ENCODE measurements at regions not wholly inside any gene's neighbourhood (a gene's known extent, or its start where the extent isn't known, plus 50 kb on each side); places are given as distances from the start of the nearest gene placed in this dataset.
A peak's percentile ranks its signal among the peaks of the same experiment; 100 is the strongest.

DNA sequence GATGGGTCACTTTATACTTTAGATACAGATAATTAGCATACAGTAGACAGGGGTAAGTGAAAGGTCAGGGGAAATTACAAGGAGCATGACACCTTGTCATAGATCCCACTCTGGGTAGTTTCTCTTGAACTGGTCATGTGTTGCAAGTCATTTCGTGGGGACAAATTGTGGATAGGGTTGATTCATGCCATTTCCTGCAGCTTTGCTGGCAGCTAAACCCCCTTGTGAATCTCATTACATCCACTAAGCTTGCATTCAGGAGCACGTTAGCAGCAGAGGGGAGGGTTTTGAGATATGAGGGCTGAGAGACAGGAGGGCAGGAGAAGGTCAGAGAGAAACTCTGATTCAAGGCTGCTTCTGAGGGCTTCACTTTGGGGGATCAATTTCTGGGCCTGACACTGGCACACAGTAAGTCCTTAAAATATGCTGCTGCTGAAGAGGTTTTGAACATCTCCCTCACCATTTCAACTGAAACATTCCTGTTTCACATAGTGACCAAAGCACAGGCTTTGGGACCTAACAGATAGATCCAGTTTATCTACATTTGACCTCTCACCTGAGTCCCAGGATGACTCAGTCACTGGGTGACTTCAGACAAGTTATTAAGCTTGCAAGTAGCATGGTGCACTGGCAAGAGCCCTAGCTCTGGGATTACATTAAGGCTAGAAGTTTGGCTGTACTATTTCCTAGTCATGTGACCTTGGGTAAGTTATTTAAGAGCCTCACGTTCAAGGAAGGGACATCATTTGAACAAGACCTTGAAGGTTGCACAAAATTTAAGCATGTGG is 206.0 kb upstream of the USP24 start:
- no peaks in the 10 kb centered on the region for H3K9me3 ChIP-seq (ENCODE audit: control insufficient read depth, low read length)
- no peaks in the 10 kb centered on the region for H3K4me1 ChIP-seq (ENCODE audit: control insufficient read depth, insufficient read depth, low read length)
- no peaks in the 10 kb centered on the region for H3K27me3 ChIP-seq (ENCODE audit: control insufficient read depth, insufficient read depth)
- H3K4me3 ChIP-seq (ENCODE audit: low read length), result no peak overlapping the region
- no peak for DNase-seq
- intact Hi-C loops (cut with DNase I), result no loop called here
- no peak for ATAC-seq
- no peak overlapping the region for H3K27ac ChIP-seq (ENCODE audit: low read length)
- WGBS, result 49% methylated on average over 3 of the region's 3 CpGs

GRCh38 chr1:55420026-55420425 is 204.9 kb upstream of the USP24 start:
- Histone ChIP-seq H3K4me3 (ENCODE audit: low read length) (no peak overlapping the region), H3K4me1 (ENCODE audit: control insufficient read depth, insufficient read depth, low read length) (no peaks in the 10 kb centered on the region), H3K27ac (ENCODE audit: low read length) (no peak overlapping the region), H3K9me3 (ENCODE audit: control insufficient read depth, low read length) (no peaks in the 10 kb centered on the region), H3K27me3 (ENCODE audit: control insufficient read depth, insufficient read depth) (no peaks in the 10 kb centered on the region)
- DNase-seq (no peak), ATAC-seq (no peak)
- intact Hi-C loops (cut with DNase I), result no loop called here
- WGBS, result 81% methylated on average over 2 of the region's 2 CpGs

- Histone ChIP-seq H3K27ac (ENCODE audit: low read length) (no peak overlapping the region), H3K9me3 (ENCODE audit: control insufficient read depth, low read length) (no peaks in the 10 kb centered on the region), H3K27me3 (ENCODE audit: control insufficient read depth, insufficient read depth) (no peaks in the 10 kb centered on the region), H3K4me1 (ENCODE audit: control insufficient read depth, insufficient read depth, low read length) (no peaks in the 10 kb centered on the region), H3K4me3 (ENCODE audit: low read length) (no peak overlapping the region)
- intact Hi-C loops (cut with DNase I), result no loop called here
- ATAC-seq (no peak), DNase-seq (no peak)
- WGBS, result 95% methylated on average over 10 of the region's 10 CpGs
Measured at GRCh38 chr1:55418208-55419000, 203.2 kb upstream of the USP24 start.

DNA sequence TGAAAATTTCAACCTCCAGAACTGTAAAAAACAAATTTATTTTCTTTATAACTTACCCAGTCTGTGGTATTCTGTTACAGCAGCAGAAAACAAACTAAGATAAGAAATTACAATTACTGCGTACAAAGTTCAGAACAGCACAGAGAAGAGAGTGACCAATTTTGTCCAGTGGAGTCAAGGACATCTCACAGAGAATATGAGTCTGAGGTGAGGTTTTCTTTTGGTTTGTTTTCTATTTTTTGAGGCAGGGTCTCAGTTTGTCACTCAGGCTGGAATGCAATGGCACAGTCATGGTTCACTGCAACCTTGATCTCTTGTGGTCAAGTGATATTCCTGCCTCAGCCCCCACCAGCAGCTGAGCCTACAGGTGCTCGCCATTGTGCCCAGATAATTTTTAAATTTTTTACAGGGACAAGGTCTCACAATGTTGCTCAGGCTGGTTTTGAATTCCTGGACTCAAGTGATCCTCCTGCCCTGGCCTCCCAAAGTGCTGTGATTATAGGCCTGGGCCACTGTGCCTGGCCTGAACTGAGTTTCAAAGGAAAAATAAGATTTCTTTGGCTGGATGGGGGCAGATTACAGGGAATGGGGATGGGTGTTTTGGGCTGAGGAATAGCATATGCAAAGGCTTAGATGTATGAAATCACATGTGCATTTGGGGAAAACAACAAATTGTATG is 201.1 kb upstream of the USP24 start:
- intact Hi-C loops (cut with DNase I), result no loop called here

GRCh38 chr1:55413286-55413685 is 198.1 kb upstream of the USP24 start:
- H3K27me3 ChIP-seq (ENCODE audit: control insufficient read depth, insufficient read depth), result no peaks in the 10 kb centered on the region
- intact Hi-C loops (cut with DNase I), result no loop called here
- ATAC-seq (no peak), DNase-seq (no peak)
- H3K27ac ChIP-seq (ENCODE audit: low read length), result no peak overlapping the region
- no peaks in the 10 kb centered on the region for H3K4me1 ChIP-seq (ENCODE audit: control insufficient read depth, insufficient read depth, low read length)
- H3K4me3 ChIP-seq (ENCODE audit: low read length), result no peak overlapping the region
- no peaks in the 10 kb centered on the region for H3K9me3 ChIP-seq (ENCODE audit: control insufficient read depth, low read length)

More for the DNA sequence above, 201.1 kb upstream of the USP24 start:
- Histone ChIP-seq H3K4me3 (ENCODE audit: low read length) (no peak overlapping the region), H3K27me3 (ENCODE audit: control insufficient read depth, insufficient read depth) (no peaks in the 10 kb centered on the region), H3K4me1 (ENCODE audit: control insufficient read depth, insufficient read depth, low read length) (no peaks in the 10 kb centered on the region), H3K27ac (ENCODE audit: low read length) (no peak overlapping the region), H3K9me3 (ENCODE audit: control insufficient read depth, low read length) (no peaks in the 10 kb centered on the region)
- WGBS, result 96% methylated on average over 2 of the region's 2 CpGs
- no peak for ATAC-seq
- no peak for DNase-seq

- whole genome bisulfite sequencing, result 91% methylated on average over 2 of the region's 2 CpGs
- intact Hi-C loops (cut with DNase I), result no loop called here
- no peak overlapping the region for H3K27ac ChIP-seq (ENCODE audit: low read length)
- no peaks in the 10 kb centered on the region for H3K4me1 ChIP-seq (ENCODE audit: control insufficient read depth, insufficient read depth, low read length)
- no peak for ATAC-seq
- no peaks in the 10 kb centered on the region for H3K27me3 ChIP-seq (ENCODE audit: control insufficient read depth, insufficient read depth)
- no peak for DNase-seq
- no peak overlapping the region for H3K4me3 ChIP-seq (ENCODE audit: low read length)
- no peaks in the 10 kb centered on the region for H3K9me3 ChIP-seq (ENCODE audit: control insufficient read depth, low read length)
Measured at GRCh38 chr1:55412060-55412459, 196.9 kb upstream of the USP24 start.

DNA sequence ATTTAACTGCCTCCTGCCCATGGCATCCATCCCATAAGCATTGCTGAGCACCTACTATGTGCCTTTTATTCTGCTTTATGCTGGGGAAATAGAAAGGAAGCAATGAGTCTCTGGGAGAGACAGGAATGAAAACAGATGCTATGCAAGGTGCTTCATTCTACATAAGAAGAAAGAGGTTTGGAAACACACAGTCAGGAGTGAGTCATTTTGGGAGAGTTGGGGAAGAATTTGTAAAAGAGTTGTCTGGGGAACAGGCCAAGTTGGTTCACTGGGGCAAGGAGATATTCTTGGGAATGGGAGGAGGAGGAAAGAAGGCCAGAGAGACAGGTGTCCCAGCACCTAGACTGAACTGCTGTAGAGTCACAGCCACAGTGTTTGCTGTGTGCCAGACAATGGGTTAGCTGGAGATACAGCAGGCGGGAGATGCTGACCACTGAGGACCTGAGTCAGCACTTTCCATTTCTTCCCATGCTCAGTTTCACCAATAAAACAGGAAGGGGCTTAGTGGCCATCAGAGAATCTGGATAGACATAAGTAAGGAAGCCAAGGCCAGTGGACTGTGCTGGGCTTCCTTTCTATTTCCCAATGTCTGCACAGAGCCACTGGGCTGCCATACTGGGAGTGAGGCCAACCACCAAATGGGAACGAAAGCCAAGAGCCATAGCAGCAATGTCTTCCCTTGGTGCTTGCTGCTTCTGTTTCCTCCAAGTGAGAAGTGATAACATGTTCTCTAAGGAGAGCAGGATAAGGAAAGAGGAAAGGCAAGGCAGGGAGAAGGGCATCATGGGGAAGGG is 187.7 kb upstream of the USP24 start:
- 72% methylated on average over 2 of the region's 2 CpGs for WGBS
- H3K4me3 ChIP-seq (ENCODE audit: low read length), result no peak overlapping the region
- H3K27me3 ChIP-seq (ENCODE audit: control insufficient read depth, insufficient read depth), result no peaks in the 10 kb centered on the region
- peak; percentile 38 to 77 (median 53) for DNase-seq
- peak; percentile 72 to 81 for ATAC-seq
- intact Hi-C loops (cut with DNase I), result no loop called here
- no peaks in the 10 kb centered on the region for H3K9me3 ChIP-seq (ENCODE audit: control insufficient read depth, low read length)
- no peaks in the 10 kb centered on the region for H3K4me1 ChIP-seq (ENCODE audit: control insufficient read depth, insufficient read depth, low read length)
- no peak overlapping the region for H3K27ac ChIP-seq (ENCODE audit: low read length)

GRCh38 chr1:55402142-55402541 is 187.0 kb upstream of the USP24 start:
- WGBS, result 65% methylated on average over 3 of the region's 3 CpGs

GRCh38 chr1:55400508-55400907 is 185.3 kb upstream of the USP24 start:
- ATAC-seq (no peak), DNase-seq (no peak)
- 88% methylated on average over 8 of the region's 8 CpGs for WGBS
- Histone ChIP-seq H3K27ac (ENCODE audit: low read length) (no peak overlapping the region), H3K27me3 (ENCODE audit: control insufficient read depth, insufficient read depth) (no peaks in the 10 kb centered on the region), H3K4me3 (ENCODE audit: low read length) (no peak overlapping the region), H3K9me3 (ENCODE audit: control insufficient read depth, low read length) (no peaks in the 10 kb centered on the region), H3K4me1 (ENCODE audit: control insufficient read depth, insufficient read depth, low read length) (no peaks in the 10 kb centered on the region)
- intact Hi-C loops (cut with DNase I), result no loop called here

More at GRCh38 chr1:55402142-55402541, 187.0 kb upstream of the USP24 start:
- no peak for DNase-seq
- no peak overlapping the region for H3K27ac ChIP-seq (ENCODE audit: low read length)
- peak; percentile 73 to 75 for ATAC-seq
- no peaks in the 10 kb centered on the region for H3K4me1 ChIP-seq (ENCODE audit: control insufficient read depth, insufficient read depth, low read length)
- intact Hi-C loops (cut with DNase I), result no loop called here
- no peaks in the 10 kb centered on the region for H3K27me3 ChIP-seq (ENCODE audit: control insufficient read depth, insufficient read depth)
- H3K4me3 ChIP-seq (ENCODE audit: low read length), result no peak overlapping the region
- H3K9me3 ChIP-seq (ENCODE audit: control insufficient read depth, low read length), result no peaks in the 10 kb centered on the region

DNA sequence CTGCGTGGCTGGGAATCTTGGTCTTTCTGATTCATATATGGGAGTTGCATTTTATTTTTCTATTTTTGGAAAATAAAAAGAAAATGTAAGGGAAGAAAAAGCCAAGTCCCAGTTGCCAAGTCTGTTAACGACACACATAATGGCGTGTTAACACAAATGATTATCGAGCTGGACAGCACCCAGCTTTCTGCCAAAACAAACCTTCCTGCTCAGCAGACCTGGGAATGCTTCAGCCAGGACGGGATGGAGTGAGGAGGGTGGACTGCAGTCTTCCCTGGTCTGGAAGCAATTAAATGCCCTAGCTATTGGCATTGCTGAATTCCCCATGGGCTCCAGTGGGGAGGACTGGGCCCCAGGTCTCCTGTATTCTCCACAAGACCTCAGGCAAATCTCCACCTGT is 184.2 kb upstream of the USP24 start:
- H3K27ac ChIP-seq (ENCODE audit: low read length), result no peak overlapping the region
- 39% methylated on average over 5 of the region's 5 CpGs for WGBS
- intact Hi-C loops (cut with DNase I), result no loop called here

More for the DNA sequence above, 184.2 kb upstream of the USP24 start:
- Histone ChIP-seq H3K4me1 (ENCODE audit: control insufficient read depth, insufficient read depth, low read length) (no peaks in the 10 kb centered on the region), H3K9me3 (ENCODE audit: control insufficient read depth, low read length) (no peaks in the 10 kb centered on the region), H3K27me3 (ENCODE audit: control insufficient read depth, insufficient read depth) (no peaks in the 10 kb centered on the region), H3K4me3 (ENCODE audit: low read length) (no peak overlapping the region)
- ATAC-seq (no peak), DNase-seq (no peak)

Data from right cardiac atrium (tissue), 5 donors.